ENCODE measurements at regions not wholly inside any gene's neighbourhood (a gene's known extent, or its start where the extent isn't known, plus 50 kb on each side); places are given as distances from the start of the nearest gene placed in this dataset.

DNA sequence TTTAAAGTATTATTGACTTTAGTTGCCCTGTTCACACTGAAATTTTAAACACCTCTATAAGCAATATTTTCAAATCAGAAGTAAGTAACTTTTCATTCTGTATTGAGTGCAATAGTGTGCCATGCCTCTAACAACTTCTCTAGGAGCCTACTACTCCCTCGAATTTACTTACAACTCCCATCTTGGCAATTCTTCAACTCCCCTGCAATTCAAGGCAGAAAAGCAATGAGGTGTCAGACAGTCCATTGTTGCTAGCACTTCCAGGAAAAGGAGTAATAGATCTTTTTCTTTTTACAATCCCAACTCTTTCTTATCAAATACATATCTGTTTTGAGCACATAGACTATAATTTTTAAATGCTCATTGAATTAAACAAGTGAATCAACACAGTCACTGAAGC lies 222.7 kb upstream of the PUM3 start:
- H3K4me2 ChIP-seq = no peak overlapping the region
- H3K36me3 ChIP-seq = no peaks in the 10 kb centered on the region
- H3K4me1 ChIP-seq = no peaks in the 10 kb centered on the region
- no peaks in the 10 kb centered on the region for H4K20me1 ChIP-seq
- no peak overlapping the region for H3K9ac ChIP-seq
- H3K27ac ChIP-seq = no peak overlapping the region
- peaks cover 0 to 10% (median 4%) of the 10 kb centered on the region in 11 experiments; a peak in 4 of 22 replicates for H3K9me3 ChIP-seq (replicated peaks in 1 of 11)
- no peak for TF ChIP-seq Cebpa-rat (IDR thresholded peaks at IDR 0.05)
- no peaks in the 10 kb centered on the region for H3K27me3 ChIP-seq
- H3K4me3 ChIP-seq = no peak overlapping the region

DNA sequence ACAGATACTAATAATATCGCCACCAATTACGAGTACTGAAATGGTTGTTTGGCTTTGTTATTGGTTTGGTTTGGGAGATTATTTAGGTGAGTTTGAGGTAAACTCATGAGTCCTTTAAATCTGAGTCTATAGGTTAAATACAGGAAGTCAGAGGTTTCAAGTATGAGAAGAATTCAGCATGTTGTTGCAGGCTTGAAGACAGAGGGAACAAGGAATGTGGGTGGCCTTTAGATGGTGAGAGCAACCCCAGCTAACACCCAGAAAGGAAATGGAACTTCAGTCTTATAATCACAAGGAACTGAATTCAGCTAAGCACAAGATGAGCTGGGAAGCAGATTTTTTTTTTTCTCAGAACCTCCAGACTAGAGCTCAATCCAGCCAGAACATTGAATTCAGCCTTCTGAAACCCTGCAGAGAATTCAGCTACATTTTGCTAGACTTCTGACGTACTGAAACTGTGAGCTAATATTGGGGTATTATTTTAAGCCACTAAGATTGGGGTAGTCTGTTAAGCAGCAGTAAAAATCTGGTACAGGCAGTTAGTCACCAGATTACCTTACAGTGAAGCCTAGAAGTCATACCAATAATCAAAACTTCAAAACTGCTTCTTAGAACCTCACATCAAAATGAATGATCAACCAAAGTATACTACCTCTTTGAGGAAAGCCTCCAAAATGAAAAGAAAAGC lies 216.0 kb upstream of the PUM3 start:
- Histone ChIP-seq H3K4me2 (no peak overlapping the region), H3K27me3 (no peaks in the 10 kb centered on the region), H3K27ac (no peak overlapping the region)

DNA sequence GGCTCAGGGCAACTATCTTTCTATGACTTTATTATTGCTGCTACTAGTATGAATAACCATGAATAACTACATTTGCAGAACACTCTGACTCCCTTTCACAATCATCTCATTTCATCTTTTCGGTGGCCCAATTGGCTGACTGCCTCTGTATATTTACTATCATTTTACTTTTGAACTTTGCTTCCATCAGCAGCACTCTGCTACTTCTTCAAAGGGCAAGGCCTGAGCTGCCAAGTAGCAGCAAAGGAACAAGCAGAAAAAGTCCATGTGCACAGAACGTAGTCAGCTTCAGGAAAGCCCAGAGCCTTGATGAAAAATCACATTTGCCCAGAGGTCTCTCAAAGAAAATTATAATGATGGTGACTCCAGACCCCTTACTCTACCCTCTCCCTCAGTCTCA lies 214.5 kb upstream of the PUM3 start:
- no peak overlapping the region for H3K9ac ChIP-seq
- no peak overlapping the region for H3K4me3 ChIP-seq
- no peaks in the 10 kb centered on the region for H3K36me3 ChIP-seq
- no peaks in the 10 kb centered on the region for H3K9me3 ChIP-seq (replicated peaks in 1 of 11)
- no peaks in the 10 kb centered on the region for H3K4me1 ChIP-seq
- no peak overlapping the region for H3K27ac ChIP-seq
- H4K20me1 ChIP-seq = no peaks in the 10 kb centered on the region
- no peaks in the 10 kb centered on the region for H3K27me3 ChIP-seq
- no peak overlapping the region for H3K4me2 ChIP-seq
- no peak for TF ChIP-seq Cebpa-rat (IDR thresholded peaks at IDR 0.05)

More for the DNA sequence above, 216.0 kb upstream of the PUM3 start:
- Histone ChIP-seq H4K20me1 (no peaks in the 10 kb centered on the region), H3K4me3 (no peak overlapping the region), H3K4me1 (no peaks in the 10 kb centered on the region), H3K36me3 (no peaks in the 10 kb centered on the region), H3K9me3 (replicated peaks in 1 of 11) (no peaks in the 10 kb centered on the region), H3K9ac (no peak overlapping the region)
- TF ChIP-seq Cebpa-rat (IDR thresholded peaks at IDR 0.05) = no peak

DNA sequence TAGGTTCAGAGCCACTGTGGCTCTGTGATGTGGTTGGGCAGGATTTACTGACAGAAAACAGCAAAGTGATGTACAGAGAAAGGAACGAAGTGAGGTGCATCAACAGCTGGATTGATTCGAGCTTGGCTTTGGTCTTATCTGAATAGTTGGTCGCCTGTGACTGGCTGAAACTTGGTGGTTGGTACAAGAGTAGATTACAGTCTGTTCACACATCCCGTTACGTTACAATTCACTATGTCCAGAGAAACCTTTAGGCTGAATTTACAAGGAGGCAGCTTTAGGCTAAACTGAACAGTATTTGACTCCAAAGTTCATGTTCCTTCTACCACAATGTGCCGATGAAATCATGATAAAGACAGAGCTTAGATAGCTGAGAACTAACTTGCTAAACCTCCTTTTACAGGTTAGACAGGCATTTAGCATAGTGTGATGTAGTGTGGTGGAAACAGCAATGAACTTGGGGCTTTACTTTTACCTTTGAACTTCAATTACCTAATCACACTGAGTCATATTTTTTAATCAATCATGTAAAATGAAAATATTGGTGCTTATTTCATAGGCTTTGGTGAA lies 210.2 kb upstream of the PUM3 start:
- Histone ChIP-seq H3K27ac (no peak overlapping the region), H3K27me3 (no peaks in the 10 kb centered on the region), H3K4me1 (no peaks in the 10 kb centered on the region), H3K4me3 (no peak overlapping the region), H3K4me2 (no peak overlapping the region), H3K9me3 (replicated peaks in 1 of 11) (no peaks in the 10 kb centered on the region), H3K9ac (no peak overlapping the region), H4K20me1 (no peaks in the 10 kb centered on the region), H3K36me3 (no peaks in the 10 kb centered on the region)
- TF ChIP-seq Cebpa-rat (IDR thresholded peaks at IDR 0.05) = no peak

DNA sequence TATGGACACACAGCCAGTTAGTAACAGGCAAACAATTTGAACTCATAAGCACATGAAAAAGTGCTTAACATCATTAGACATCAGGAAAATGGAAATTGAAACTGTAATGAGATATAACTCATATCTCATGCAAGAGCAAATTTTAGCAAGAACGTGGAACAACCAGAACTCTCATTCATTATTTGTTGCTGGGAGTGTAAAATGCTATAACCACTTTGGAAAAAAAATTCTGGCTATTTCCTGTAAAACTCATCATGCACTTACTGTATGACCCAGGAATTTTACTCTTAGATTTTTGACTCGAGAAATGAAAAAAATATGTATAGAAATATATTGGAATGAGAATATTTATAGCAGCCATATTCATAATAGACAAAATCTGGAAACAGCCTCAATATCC lies 205.7 kb upstream of the PUM3 start:
- no peaks in the 10 kb centered on the region for H3K27me3 ChIP-seq
- no peak overlapping the region for H3K4me2 ChIP-seq
- H4K20me1 ChIP-seq = no peaks in the 10 kb centered on the region
- no peak for TF ChIP-seq Cebpa-rat (IDR thresholded peaks at IDR 0.05)
- H3K4me3 ChIP-seq = no peak overlapping the region
- H3K9me3 ChIP-seq (replicated peaks in 1 of 11) = no peaks in the 10 kb centered on the region
- no peaks in the 10 kb centered on the region for H3K36me3 ChIP-seq
- no peak overlapping the region for H3K27ac ChIP-seq
- no peak overlapping the region for H3K9ac ChIP-seq
- H3K4me1 ChIP-seq = peaks cover 0 to 8% (median 7%) of the 10 kb centered on the region in 10 experiments; a peak in 9 of 20 replicates

DNA sequence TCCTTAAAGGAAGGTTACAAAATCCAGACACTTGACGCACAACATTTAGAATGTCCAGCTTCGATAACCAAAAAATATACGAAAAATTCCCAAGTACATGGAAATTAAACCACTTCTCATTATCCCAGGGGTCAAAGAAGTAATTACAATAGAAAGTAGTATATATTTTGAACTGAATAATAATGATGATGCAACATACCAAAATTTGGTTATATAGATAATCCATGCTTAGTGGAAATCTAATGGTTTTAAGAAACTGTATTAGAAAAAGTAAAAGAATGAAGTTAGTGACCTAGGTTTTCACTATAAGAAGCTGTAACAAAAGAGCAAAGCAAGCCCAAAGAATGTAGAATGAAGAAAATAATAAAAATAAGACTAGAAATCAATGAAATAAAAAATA lies 204.0 kb upstream of the PUM3 start:
- TF ChIP-seq Cebpa-rat (IDR thresholded peaks at IDR 0.05) = no peak
- Histone ChIP-seq H3K9ac (no peak overlapping the region), H3K27me3 (no peaks in the 10 kb centered on the region), H3K36me3 (no peaks in the 10 kb centered on the region), H3K27ac (no peak overlapping the region), H3K9me3 (replicated peaks in 1 of 11) (no peaks in the 10 kb centered on the region), H4K20me1 (no peaks in the 10 kb centered on the region), H3K4me3 (no peak overlapping the region), H3K4me2 (no peak overlapping the region), H3K4me1 (peaks cover 0 to 9% (median 7%) of the 10 kb centered on the region in 10 experiments; a peak in 9 of 20 replicates)

DNA sequence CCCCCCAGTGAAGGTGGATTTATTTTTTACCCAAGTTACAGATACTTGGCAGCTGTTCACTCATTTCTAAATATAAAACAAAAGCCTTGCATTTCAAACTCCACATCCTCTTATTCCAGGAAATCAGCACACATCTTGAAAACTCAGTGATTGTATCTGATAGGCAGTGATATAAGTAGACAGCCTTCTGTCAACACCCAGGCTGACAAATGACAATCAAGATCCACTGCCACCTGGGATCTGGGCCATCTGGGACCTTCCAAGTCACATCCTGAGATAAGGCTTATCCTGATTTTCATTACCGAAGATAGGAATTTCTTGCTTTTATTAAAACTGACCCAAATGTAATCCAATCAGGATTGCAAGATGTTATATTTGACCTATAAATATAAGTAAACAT lies 201.3 kb upstream of the PUM3 start:
- Histone ChIP-seq H3K27ac (no peak overlapping the region), H3K4me1 (peaks cover 0 to 9% (median 7%) of the 10 kb centered on the region in 10 experiments; a peak in 9 of 20 replicates), H3K9ac (no peak overlapping the region), H3K27me3 (no peaks in the 10 kb centered on the region), H3K9me3 (replicated peaks in 1 of 11) (no peaks in the 10 kb centered on the region), H3K4me3 (no peak overlapping the region), H3K36me3 (no peaks in the 10 kb centered on the region), H4K20me1 (no peaks in the 10 kb centered on the region), H3K4me2 (peak overlapping the region in 4 of 11 experiments; percentile 12 to 28 (median 20); a peak in 4 of 22 replicates)
- no peak for TF ChIP-seq Cebpa-rat (IDR thresholded peaks at IDR 0.05)

DNA sequence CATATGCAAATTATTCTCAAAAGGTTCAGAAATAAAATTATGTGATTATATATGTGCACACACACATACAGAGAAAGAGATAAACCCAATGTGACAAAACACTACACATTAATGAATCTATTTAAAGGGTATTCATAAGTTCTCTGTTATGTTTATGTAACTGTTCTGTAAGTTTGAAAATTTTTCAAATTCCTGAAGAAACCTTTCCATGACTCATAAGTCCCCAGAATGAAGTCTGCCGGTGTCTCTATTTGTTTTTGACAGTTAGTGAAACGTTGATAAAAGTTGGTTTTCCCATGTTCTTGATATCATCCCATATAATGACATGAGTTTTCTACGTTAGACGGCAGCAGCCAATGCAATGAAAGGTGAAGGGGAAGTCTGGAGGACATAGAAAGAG lies 199.5 kb upstream of the PUM3 start:
- Histone ChIP-seq H3K36me3 (no peaks in the 10 kb centered on the region), H3K4me3 (no peak overlapping the region), H3K4me1 (peaks cover 0 to 9% (median 7%) of the 10 kb centered on the region in 10 experiments; a peak in 9 of 20 replicates), H4K20me1 (no peaks in the 10 kb centered on the region), H3K9ac (no peak overlapping the region), H3K4me2 (no peak overlapping the region), H3K27ac (no peak overlapping the region), H3K27me3 (no peaks in the 10 kb centered on the region), H3K9me3 (replicated peaks in 1 of 11) (no peaks in the 10 kb centered on the region)
- TF ChIP-seq Cebpa-rat (IDR thresholded peaks at IDR 0.05) = no peak

DNA sequence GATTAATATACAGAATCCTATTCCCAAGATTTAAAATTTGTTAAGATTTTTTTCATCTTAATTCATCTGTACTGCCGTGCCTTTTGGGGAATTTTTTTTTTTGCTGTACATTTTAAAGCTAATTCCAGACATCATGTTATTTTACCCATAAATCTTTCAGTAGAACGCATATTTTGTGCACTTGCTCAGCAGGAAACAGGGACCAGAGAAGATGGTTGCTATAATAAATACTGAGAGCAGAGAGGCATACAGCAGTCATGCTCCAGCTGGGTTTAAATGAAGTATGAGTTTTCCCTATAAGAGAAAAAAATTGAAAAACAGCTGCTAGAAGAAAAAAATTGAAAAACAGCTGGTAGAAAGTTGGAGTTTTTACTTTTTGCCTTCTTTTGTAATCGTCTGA lies 196.9 kb upstream of the PUM3 start:
- no peak overlapping the region for H3K4me2 ChIP-seq
- no peak overlapping the region for H3K27ac ChIP-seq
- no peak overlapping the region for H3K9ac ChIP-seq
- H3K4me1 ChIP-seq = peaks cover 0 to 9% (median 7%) of the 10 kb centered on the region in 10 experiments; a peak in 9 of 20 replicates
- no peaks in the 10 kb centered on the region for H3K27me3 ChIP-seq
- no peaks in the 10 kb centered on the region for H3K9me3 ChIP-seq (replicated peaks in 1 of 11)
- H3K4me3 ChIP-seq = no peak overlapping the region
- no peak for TF ChIP-seq Cebpa-rat (IDR thresholded peaks at IDR 0.05)
- no peaks in the 10 kb centered on the region for H3K36me3 ChIP-seq
- no peaks in the 10 kb centered on the region for H4K20me1 ChIP-seq

DNA sequence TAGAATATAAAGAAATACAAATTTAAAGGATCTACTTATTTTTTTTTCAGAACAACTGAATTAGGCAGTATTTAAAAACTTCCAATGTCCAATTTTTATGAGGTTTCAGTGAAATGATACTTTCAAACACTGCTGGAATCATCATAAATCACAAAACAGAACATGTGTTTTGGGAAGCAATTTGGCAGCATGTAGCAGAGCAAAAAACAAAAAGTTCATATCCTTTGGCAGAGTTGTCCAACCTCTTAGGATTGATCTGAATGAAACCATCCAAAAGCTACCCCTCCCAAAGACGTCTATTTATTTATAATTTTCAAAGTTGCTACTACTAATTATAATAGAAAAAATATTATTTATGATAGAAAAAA lies 192.4 kb upstream of the PUM3 start:
- no peak overlapping the region for H3K9ac ChIP-seq
- no peak overlapping the region for H3K27ac ChIP-seq
- H3K4me3 ChIP-seq = no peak overlapping the region
- H3K36me3 ChIP-seq = no peaks in the 10 kb centered on the region
- H3K4me1 ChIP-seq = no peaks in the 10 kb centered on the region
- no peak for TF ChIP-seq Cebpa-rat (IDR thresholded peaks at IDR 0.05)
- H3K4me2 ChIP-seq = no peak overlapping the region
- H3K9me3 ChIP-seq (replicated peaks in 1 of 11) = no peaks in the 10 kb centered on the region
- no peaks in the 10 kb centered on the region for H3K27me3 ChIP-seq
- H4K20me1 ChIP-seq = no peaks in the 10 kb centered on the region

Data from BLaER1 treated with 17β-estradiol and CSF1 and Interleukin-3, amounts not matched to agents 10 nM and 100 nM (cell line).